ENCODE measurements at regions not wholly inside any gene's neighbourhood (a gene's known extent, or its start where the extent isn't known, plus 50 kb on each side); places are given as distances from the start of the nearest gene placed in this dataset.

- TF ChIP-seq CTCF (IDR thresholded peaks at IDR 0.05; ENCODE audit: borderline replicate concordance, extremely low read depth, low read length, poor library complexity, severe bottlenecking) (no peak), EZH2 (IDR thresholded peaks at IDR 0.05; ENCODE audit: borderline replicate concordance, low read depth, low read length, severe bottlenecking) (no peak)
Observed at GRCh38 chr9:74366111-74366510, 131.0 kb upstream of the RORB start.
